HFFc6 (cell line): ENCODE measurements at regions not wholly inside any gene's neighbourhood (a gene's known extent, or its start where the extent isn't known, plus 50 kb on each side); places are given as distances from the start of the nearest gene placed in this dataset.

Experiments used
- DNase-seq: peaks from one replicate; pipeline ENCODE4 v3.0.0-alpha.2; 2018
- H3K27ac Mint-ChIP-seq: 2 replicates; pipeline ENCODE4 v1.8.0; 2020; ENCODE audit warnings: mild to moderate bottlenecking, mixed read lengths
- H3K27me3 Mint-ChIP-seq: 2 replicates; pipeline ENCODE4 v1.8.0; 2021; ENCODE audit warnings: mild to moderate bottlenecking, moderate library complexity, mixed read lengths; ENCODE audit not compliant: insufficient read depth
- H3K36me3 Mint-ChIP-seq: 2 replicates; pipeline ENCODE4 v1.8.0; 2021; ENCODE audit warnings: low read depth, mixed read lengths
- H3K4me1 Mint-ChIP-seq: 2 replicates; pipeline ENCODE4 v1.8.0; 2020; ENCODE audit warnings: low read depth, mixed read lengths
- H3K4me3 Mint-ChIP-seq: 2 replicates; pipeline ENCODE4 v1.8.0; 2020; ENCODE audit warnings: mild to moderate bottlenecking, moderate library complexity, mixed read lengths
- H3K9me3 Mint-ChIP-seq: 2 replicates; pipeline ENCODE4 v1.8.0; 2020; ENCODE audit warnings: mild to moderate bottlenecking, mixed read lengths
- TF ChIP-seq, protein P1 (sequence below): fragments of 200-600 bp; sonication (generic); IDR thresholded peaks from 2 replicates; pipeline ENCODE4 v1.5.0; 2021; ENCODE audit warnings: antibody characterized with exemption, mild to moderate bottlenecking

DNA sequence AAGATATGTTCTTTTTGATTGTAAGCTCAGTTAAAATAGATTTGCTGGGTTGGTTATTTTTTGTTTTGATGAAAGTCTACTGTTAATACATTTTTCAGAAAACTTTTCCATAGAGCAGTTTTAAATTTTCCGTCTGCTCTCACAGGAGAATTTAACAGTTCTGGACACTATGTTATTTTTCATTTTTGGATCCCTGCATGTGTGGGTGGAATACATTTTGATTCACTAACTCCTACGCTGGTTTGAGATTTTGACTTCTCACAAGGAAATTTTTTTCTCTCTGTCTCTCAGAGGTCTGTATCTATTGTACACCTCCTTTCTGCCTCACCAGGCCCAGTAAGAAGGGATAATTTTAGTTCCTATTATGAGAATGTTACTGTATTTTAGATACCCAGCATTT, 502.4 kb downstream of the CDH10 start:
- Mint-ChIP-seq H3K27ac (no peak overlapping the region), H3K27me3 (no peaks in the 10 kb centered on the region; the same call in 1 of the 2 replicates), H3K36me3 (no peaks in the 10 kb centered on the region), H3K4me1 (no peaks in the 10 kb centered on the region), H3K9me3 (peaks cover 11% of the 10 kb centered on the region), H3K4me3 (no peak overlapping the region)
- TF ChIP-seq, protein P1, sequence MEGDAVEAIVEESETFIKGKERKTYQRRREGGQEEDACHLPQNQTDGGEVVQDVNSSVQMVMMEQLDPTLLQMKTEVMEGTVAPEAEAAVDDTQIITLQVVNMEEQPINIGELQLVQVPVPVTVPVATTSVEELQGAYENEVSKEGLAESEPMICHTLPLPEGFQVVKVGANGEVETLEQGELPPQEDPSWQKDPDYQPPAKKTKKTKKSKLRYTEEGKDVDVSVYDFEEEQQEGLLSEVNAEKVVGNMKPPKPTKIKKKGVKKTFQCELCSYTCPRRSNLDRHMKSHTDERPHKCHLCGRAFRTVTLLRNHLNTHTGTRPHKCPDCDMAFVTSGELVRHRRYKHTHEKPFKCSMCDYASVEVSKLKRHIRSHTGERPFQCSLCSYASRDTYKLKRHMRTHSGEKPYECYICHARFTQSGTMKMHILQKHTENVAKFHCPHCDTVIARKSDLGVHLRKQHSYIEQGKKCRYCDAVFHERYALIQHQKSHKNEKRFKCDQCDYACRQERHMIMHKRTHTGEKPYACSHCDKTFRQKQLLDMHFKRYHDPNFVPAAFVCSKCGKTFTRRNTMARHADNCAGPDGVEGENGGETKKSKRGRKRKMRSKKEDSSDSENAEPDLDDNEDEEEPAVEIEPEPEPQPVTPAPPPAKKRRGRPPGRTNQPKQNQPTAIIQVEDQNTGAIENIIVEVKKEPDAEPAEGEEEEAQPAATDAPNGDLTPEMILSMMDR = no peak
- no peak for DNase-seq

DNA sequence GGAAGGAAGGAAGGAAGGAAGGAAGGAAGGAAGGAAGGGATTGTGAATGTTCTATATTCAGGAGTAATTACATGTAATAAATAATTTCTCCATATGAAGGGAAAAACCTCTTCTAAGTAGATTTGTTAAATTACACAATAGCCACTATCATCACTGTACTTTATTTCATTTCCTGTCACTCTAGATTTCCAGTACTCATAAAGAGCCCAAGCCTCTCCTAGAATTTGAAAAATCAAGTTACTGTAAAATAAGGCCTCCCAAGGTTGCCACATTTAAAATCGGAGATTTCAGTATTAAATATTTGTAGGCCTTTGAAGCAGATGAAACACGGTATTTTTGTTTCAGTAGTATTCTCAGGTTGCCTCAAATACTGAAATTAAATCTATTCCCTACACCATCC, 499.0 kb downstream of the CDH10 start:
- Mint-ChIP-seq H3K27me3 (no peaks in the 10 kb centered on the region), H3K9me3 (peaks cover 19% of the 10 kb centered on the region), H3K27ac (no peak overlapping the region), H3K4me1 (no peaks in the 10 kb centered on the region), H3K4me3 (no peak overlapping the region), H3K36me3 (no peaks in the 10 kb centered on the region)
- TF ChIP-seq, protein P1 = no peak
- no peak for DNase-seq

DNA sequence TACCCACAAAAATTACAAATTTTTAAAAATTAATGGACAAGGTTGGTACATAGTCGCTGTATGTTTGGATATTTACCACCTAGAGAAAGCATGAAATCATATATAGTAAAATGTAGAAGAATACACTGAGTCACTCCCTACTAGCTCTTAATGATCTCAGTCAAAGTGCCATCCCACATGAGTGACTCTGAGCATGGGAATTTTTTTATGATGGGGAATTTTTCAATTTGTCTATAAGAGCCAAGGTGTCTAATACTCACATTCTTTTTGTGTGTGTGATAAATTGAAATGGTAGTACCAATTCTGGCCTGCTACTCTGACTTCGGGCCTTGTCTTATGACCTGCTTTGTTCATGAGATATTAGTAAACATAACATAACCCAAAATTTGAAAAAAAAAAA, 483.2 kb downstream of the CDH10 start:
- no peak for DNase-seq
- H3K36me3 Mint-ChIP-seq = no peaks in the 10 kb centered on the region
- no peaks in the 10 kb centered on the region for H3K4me1 Mint-ChIP-seq
- peaks cover 55% of the 10 kb centered on the region for H3K9me3 Mint-ChIP-seq
- H3K4me3 Mint-ChIP-seq = no peak overlapping the region
- H3K27me3 Mint-ChIP-seq = no peaks in the 10 kb centered on the region
- H3K27ac Mint-ChIP-seq = no peak overlapping the region
- TF ChIP-seq, protein P1 = no peak

DNA sequence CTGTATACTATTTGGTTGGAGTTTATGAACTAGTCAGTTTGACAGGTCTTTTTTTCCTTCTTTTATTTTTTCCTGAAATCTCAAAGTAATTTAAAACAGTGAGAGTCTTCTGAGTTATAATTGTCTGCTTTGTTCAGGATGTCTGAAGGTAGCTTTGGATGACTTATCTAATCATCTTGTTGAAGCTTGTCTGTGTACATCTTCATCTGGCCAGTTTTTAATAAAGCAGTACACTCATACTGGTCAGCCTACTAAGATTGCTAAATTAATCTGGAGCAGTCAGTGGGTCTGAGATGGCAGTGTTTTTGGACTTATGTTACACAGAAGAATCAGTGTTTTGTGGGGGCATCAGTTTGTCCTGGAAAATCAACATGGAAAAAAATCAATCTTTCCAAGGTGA, 482.4 kb downstream of the CDH10 start:
- DNase-seq = no peak
- Mint-ChIP-seq H3K27ac (no peak overlapping the region), H3K27me3 (no peaks in the 10 kb centered on the region), H3K9me3 (peaks cover 55% of the 10 kb centered on the region), H3K36me3 (no peaks in the 10 kb centered on the region), H3K4me3 (no peak overlapping the region), H3K4me1 (no peaks in the 10 kb centered on the region)
- TF ChIP-seq, protein P1 = no peak

DNA sequence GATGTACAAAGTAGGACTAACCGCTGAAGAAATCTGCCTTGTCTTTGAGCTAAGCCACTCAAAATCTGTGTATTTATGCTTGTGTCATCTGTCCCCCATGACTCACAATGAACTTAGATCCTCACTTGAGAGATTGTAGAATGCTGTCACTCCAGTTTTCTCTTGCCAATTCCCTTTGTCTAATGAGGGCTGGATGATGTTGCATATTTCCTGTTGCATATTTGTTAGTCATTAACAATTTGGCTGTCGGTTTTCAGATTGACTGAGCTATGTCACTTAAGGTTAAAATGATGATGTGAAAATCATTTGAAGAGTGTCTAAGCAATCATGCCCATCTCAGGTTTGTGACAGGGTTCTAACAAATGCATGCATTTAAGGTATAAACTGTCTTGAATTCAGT, 481.7 kb downstream of the CDH10 start:
- H3K9me3 Mint-ChIP-seq = peaks cover 62% of the 10 kb centered on the region
- H3K4me1 Mint-ChIP-seq = no peaks in the 10 kb centered on the region
- H3K36me3 Mint-ChIP-seq = no peaks in the 10 kb centered on the region
- no peak overlapping the region for H3K27ac Mint-ChIP-seq
- DNase-seq = no peak
- TF ChIP-seq, protein P1 = no peak
- no peak overlapping the region for H3K4me3 Mint-ChIP-seq
- H3K27me3 Mint-ChIP-seq = no peaks in the 10 kb centered on the region

DNA sequence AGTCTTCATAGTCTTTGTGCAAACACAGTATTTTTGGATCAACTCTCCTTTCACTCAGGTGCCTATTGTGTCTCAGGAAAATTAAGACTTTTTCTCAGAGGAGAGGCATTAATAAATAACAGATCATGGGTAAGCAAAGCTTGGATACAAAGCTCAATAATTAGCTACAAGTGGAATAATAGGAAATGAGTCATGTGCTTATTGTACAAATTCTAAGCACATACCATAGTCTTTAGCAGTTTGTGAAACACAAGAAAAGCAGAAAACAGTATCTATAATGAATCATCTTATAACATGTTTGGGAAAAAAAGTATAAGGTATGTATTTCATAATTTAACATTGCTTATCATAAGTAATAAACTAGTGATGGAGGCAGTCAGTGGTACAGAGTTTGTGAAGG, 477.0 kb downstream of the CDH10 start:
- TF ChIP-seq, protein P1 = no peak
- Mint-ChIP-seq H3K27ac (no peak overlapping the region), H3K4me1 (no peaks in the 10 kb centered on the region), H3K4me3 (no peak overlapping the region), H3K27me3 (no peaks in the 10 kb centered on the region; the same call in 1 of the 2 replicates), H3K36me3 (no peaks in the 10 kb centered on the region), H3K9me3 (peaks cover 41% of the 10 kb centered on the region)
- DNase-seq = no peak
